HepG2 (cell line): ENCODE measurements at regions not wholly inside any gene's neighbourhood (a gene's known extent, or its start where the extent isn't known, plus 50 kb on each side); places are given as distances from the start of the nearest gene placed in this dataset.

Experiments used
- ATAC-seq: fragments of 200-7000 bp; cut with Tn5 transposase; 3 replicates; pipeline ENCODE4 v1.9.1; 2020; ENCODE audit warnings: mild to moderate bottlenecking, moderate library complexity
- BruUV-seq: library from RNA; stranded (reverse); fragments of 400-500 nt; replicated peaks from 2 replicates; lab custom pipeline; 2021; lab: Mats Ljungman, UMichigan
- CTCF ChIA-PET: fragments of 300-600 bp; formaldehyde crosslinking; extraction: SDS; loops from one replicate; lab custom pipeline; 2021; ENCODE audit warnings: low total read pairs, inconsistent platforms, low intra/inter-chr PET ratio; lab: Yijun Ruan, JAX
- POLR2A ChIA-PET: fragments of 350-600 bp; sonication (Branson Sonifier 250); formaldehyde crosslinking; loops from one replicate; lab custom pipeline; 2020; ENCODE audit warnings: antibody characterized with exemption, inconsistent platforms; lab: Yijun Ruan, JAX
- DNase-seq: peaks from one replicate; pipeline ENCODE4 v3.0.0-alpha.2; 2015; ENCODE audit warnings: low spot score
- FAIRE-seq: peaks from 3 replicates; lab custom pipeline; 2011; peaks lifted over from hg19 to GRCh38; lab: Jason Lieb, UNC
- H2AFZ ChIP-seq: one replicate; pipeline ENCODE4 v1.6.1; 2011; ENCODE audit warnings: low read length, inconsistent platforms
- H3K27ac ChIP-seq: fragments of 300-600 bp; 3 replicates; pipeline ENCODE4 v1.8.0; 2011; ENCODE audit warnings: mixed run types, mild to moderate bottlenecking, mixed read lengths, low read length, inconsistent platforms; ENCODE audit not compliant: insufficient read depth; ENCODE audit errors: extremely low read length
- H3K27me3 ChIP-seq, 2 experiments: fragments of 200-600 bp in 1 of 2; 2 replicates in 1 of 2; 3 replicates in 1 of 2; pipeline versions ENCODE4 v1.6.0 to v1.8.0; 2011; ENCODE audit warnings: low read length in 2 of 2, mild to moderate bottlenecking in 2 of 2, moderate library complexity in 2 of 2, inconsistent platforms in 1 of 2; ENCODE audit not compliant: insufficient read depth in 2 of 2, control insufficient read depth in 1 of 2
- H3K36me3 ChIP-seq, 2 experiments: fragments of 200-600 bp in 1 of 2; replicated peaks in 1 of 2; 2 replicates in 1 of 2; 3 replicates in 1 of 2; pipeline versions ENCODE4 v1.5.1 to v1.8.0; 2011; ENCODE audit warnings: low read length in 2 of 2, inconsistent platforms in 1 of 2; ENCODE audit not compliant: insufficient read depth in 2 of 2, control insufficient read depth in 1 of 2
- H3K4me1 ChIP-seq: 2 replicates; pipeline ENCODE4 v1.5.1; 2012; ENCODE audit warnings: low read length, inconsistent platforms; ENCODE audit not compliant: insufficient read depth
- H3K4me2 ChIP-seq: 2 replicates; pipeline ENCODE4 v1.6.0; 2011; ENCODE audit warnings: low read depth, low read length, inconsistent platforms
- H3K4me3 ChIP-seq, 3 experiments: fragments of 200-600 bp in 1 of 3; sonication (generic), shearing (Covaris generic) in 1 of 3; replicated peaks in 1 of 3; 2 replicates each; pipeline ENCODE4 v1.5.1; 2011 to 2016; ENCODE audit warnings: low read length in 3 of 3, inconsistent platforms in 2 of 3, low read depth in 2 of 3, mild to moderate bottlenecking in 2 of 3, control low read depth in 1 of 3, mixed read lengths in 1 of 3; ENCODE audit not compliant: insufficient read depth in 1 of 3
- H3K79me2 ChIP-seq: one replicate; pipeline ENCODE4 v1.6.1; 2011; ENCODE audit warnings: low read length, inconsistent platforms; ENCODE audit not compliant: insufficient read depth
- H3K9ac ChIP-seq: 2 replicates; pipeline ENCODE4 v1.6.0; 2011; ENCODE audit warnings: mild to moderate bottlenecking, low read depth, low read length, inconsistent platforms; ENCODE audit not compliant: insufficient read depth
- H3K9me3 ChIP-seq: 2 replicates; pipeline ENCODE4 v1.5.1; 2012; ENCODE audit warnings: mild to moderate bottlenecking, low read length
- H4K20me1 ChIP-seq: 2 replicates; pipeline ENCODE4 v1.6.0; 2011; ENCODE audit warnings: inconsistent platforms, mild to moderate bottlenecking, low read length, moderate library complexity; ENCODE audit not compliant: insufficient read depth
- AHR ChIP-seq: IDR thresholded peaks from 2 replicates; pipeline ENCODE4 v1.6.1; 2018; ENCODE audit warnings: missing genetic modification reagents, missing compliant biosample characterization
- BRCA1 ChIP-seq: sonication (generic); formaldehyde crosslinking; IDR thresholded peaks from 2 replicates; pipeline ENCODE4 v1.4.0; 2020; ENCODE audit warnings: missing genetic modification reagents
- ETV6 ChIP-seq: sonication (generic); formaldehyde crosslinking; conservative IDR thresholded peaks from 2 replicates; pipeline ENCODE4 v1.4.0; 2020; ENCODE audit warnings: missing genetic modification reagents
- FLYWCH1 ChIP-seq: sonication (generic); formaldehyde crosslinking; IDR thresholded peaks from 2 replicates; pipeline ENCODE4 v1.8.1; 2023; ENCODE audit warnings: mild to moderate bottlenecking, missing genetic modification reagents
- MBD4 ChIP-seq: IDR thresholded peaks from 2 replicates; pipeline ENCODE4 v1.6.1; 2012; ENCODE audit warnings: low read length, inconsistent platforms, borderline replicate concordance
- MYC ChIP-seq: sonication (generic); formaldehyde crosslinking; IDR thresholded peaks from 2 replicates; pipeline ENCODE4 v1.9.0; 2021; ENCODE audit warnings: missing genetic modification reagents, borderline replicate concordance
- NCOA1 ChIP-seq: sonication (generic); formaldehyde crosslinking; IDR thresholded peaks from 2 replicates; pipeline ENCODE4 v1.9.0; 2021; ENCODE audit warnings: missing genetic modification reagents
- RFXAP ChIP-seq: sonication (generic); formaldehyde crosslinking; IDR thresholded peaks from 2 replicates; pipeline ENCODE4 v1.4.0; 2020; ENCODE audit warnings: missing genetic modification reagents, borderline replicate concordance
- STAG1 ChIP-seq: sonication (generic); formaldehyde crosslinking; IDR thresholded peaks from 2 replicates; pipeline ENCODE4 v1.4.0; 2020; ENCODE audit warnings: missing genetic modification reagents
- ZFP36L2 ChIP-seq: sonication (generic); formaldehyde crosslinking; IDR thresholded peaks from 2 replicates; pipeline ENCODE4 v1.4.0; 2020; ENCODE audit warnings: missing genetic modification reagents
- ZNF280B ChIP-seq: sonication (generic); formaldehyde crosslinking; IDR thresholded peaks from 2 replicates; pipeline ENCODE4 v1.5.0; 2020; ENCODE audit warnings: missing genetic modification reagents, mild to moderate bottlenecking, borderline replicate concordance
- ZNF331 ChIP-seq: sonication (generic); formaldehyde crosslinking; IDR thresholded peaks from 2 replicates; pipeline ENCODE4 v1.4.0; 2020; ENCODE audit warnings: missing genetic modification reagents
- ZNF446 ChIP-seq: sonication (generic); formaldehyde crosslinking; IDR thresholded peaks from 2 replicates; pipeline ENCODE4 v1.5.0; 2020; ENCODE audit warnings: mild to moderate bottlenecking, missing genetic modification reagents
- WGBS: methylation state at CpG from one replicate; pipeline ENCODE4 v1.1.6; 2017; ENCODE audit warnings: low lambda C conversion rate; 5-methylcytosine and 5-hydroxymethylcytosine counted together
- in situ Hi-C: cut with HindIII; loops from 2 replicates; pipeline ENCODE4 v1.10.0; 2017; ENCODE audit warnings: low pct_unique_long_range_greater_than_20kb; ENCODE audit not compliant: extremely low pct_ligation_motif_present
- intact Hi-C: fragments of 100-400 bp; cut with micrococcal nuclease; formaldehyde crosslinking; loops from one replicate; pipeline ENCODE4 v1.10.0; 2022; ENCODE audit not compliant: unreplicated experiment
- TF ChIP-seq, protein P1 (sequence below): sonication (generic); formaldehyde crosslinking; IDR thresholded peaks from 2 replicates; pipeline ENCODE4 v1.4.0; 2020; ENCODE audit warnings: missing genetic modification reagents
- TF ChIP-seq, protein P2 (sequence below): sonication (generic); formaldehyde crosslinking; IDR thresholded peaks from 2 replicates; pipeline ENCODE4 v1.4.0; 2020; ENCODE audit warnings: low read depth, missing genetic modification reagents

- no TSS peak for BruUV-seq
- H3K79me2 ChIP-seq = no peaks in the 10 kb centered on the region
- H3K9me3 ChIP-seq = no peaks in the 10 kb centered on the region
- TF ChIP-seq BRCA1 (CRISPR knock-in tag) (no peak), RFXAP (CRISPR knock-in tag) (no peak), AHR (CRISPR knock-in tag) (no peak), ZNF446 (CRISPR knock-in tag) (no peak), STAG1 (CRISPR knock-in tag) (no peak), MBD4 (no peak), ETV6 (CRISPR knock-in tag) (no peak), ZFP36L2 (no peak), FLYWCH1 (no peak), MYC (CRISPR knock-in tag) (no peak), ZNF280B (CRISPR knock-in tag) (no peak), ZNF331 (no peak), NCOA1 (CRISPR knock-in tag) (no peak)
- TF ChIP-seq, protein P1, sequence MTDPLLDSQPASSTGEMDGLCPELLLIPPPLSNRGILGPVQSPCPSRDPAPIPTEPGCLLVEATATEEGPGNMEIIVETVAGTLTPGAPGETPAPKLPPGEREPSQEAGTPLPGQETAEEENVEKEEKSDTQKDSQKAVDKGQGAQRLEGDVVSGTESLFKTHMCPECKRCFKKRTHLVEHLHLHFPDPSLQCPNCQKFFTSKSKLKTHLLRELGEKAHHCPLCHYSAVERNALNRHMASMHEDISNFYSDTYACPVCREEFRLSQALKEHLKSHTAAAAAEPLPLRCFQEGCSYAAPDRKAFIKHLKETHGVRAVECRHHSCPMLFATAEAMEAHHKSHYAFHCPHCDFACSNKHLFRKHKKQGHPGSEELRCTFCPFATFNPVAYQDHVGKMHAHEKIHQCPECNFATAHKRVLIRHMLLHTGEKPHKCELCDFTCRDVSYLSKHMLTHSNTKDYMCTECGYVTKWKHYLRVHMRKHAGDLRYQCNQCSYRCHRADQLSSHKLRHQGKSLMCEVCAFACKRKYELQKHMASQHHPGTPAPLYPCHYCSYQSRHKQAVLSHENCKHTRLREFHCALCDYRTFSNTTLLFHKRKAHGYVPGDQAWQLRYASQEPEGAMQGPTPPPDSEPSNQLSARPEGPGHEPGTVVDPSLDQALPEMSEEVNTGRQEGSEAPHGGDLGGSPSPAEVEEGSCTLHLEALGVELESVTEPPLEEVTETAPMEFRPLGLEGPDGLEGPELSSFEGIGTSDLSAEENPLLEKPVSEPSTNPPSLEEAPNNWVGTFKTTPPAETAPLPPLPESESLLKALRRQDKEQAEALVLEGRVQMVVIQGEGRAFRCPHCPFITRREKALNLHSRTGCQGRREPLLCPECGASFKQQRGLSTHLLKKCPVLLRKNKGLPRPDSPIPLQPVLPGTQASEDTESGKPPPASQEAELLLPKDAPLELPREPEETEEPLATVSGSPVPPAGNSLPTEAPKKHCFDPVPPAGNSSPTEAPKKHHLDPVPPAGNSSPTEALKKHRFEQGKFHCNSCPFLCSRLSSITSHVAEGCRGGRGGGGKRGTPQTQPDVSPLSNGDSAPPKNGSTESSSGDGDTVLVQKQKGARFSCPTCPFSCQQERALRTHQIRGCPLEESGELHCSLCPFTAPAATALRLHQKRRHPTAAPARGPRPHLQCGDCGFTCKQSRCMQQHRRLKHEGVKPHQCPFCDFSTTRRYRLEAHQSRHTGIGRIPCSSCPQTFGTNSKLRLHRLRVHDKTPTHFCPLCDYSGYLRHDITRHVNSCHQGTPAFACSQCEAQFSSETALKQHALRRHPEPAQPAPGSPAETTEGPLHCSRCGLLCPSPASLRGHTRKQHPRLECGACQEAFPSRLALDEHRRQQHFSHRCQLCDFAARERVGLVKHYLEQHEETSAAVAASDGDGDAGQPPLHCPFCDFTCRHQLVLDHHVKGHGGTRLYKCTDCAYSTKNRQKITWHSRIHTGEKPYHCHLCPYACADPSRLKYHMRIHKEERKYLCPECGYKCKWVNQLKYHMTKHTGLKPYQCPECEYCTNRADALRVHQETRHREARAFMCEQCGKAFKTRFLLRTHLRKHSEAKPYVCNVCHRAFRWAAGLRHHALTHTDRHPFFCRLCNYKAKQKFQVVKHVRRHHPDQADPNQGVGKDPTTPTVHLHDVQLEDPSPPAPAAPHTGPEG (CRISPR knock-in tag) = no peak
- TF ChIP-seq, protein P2, sequence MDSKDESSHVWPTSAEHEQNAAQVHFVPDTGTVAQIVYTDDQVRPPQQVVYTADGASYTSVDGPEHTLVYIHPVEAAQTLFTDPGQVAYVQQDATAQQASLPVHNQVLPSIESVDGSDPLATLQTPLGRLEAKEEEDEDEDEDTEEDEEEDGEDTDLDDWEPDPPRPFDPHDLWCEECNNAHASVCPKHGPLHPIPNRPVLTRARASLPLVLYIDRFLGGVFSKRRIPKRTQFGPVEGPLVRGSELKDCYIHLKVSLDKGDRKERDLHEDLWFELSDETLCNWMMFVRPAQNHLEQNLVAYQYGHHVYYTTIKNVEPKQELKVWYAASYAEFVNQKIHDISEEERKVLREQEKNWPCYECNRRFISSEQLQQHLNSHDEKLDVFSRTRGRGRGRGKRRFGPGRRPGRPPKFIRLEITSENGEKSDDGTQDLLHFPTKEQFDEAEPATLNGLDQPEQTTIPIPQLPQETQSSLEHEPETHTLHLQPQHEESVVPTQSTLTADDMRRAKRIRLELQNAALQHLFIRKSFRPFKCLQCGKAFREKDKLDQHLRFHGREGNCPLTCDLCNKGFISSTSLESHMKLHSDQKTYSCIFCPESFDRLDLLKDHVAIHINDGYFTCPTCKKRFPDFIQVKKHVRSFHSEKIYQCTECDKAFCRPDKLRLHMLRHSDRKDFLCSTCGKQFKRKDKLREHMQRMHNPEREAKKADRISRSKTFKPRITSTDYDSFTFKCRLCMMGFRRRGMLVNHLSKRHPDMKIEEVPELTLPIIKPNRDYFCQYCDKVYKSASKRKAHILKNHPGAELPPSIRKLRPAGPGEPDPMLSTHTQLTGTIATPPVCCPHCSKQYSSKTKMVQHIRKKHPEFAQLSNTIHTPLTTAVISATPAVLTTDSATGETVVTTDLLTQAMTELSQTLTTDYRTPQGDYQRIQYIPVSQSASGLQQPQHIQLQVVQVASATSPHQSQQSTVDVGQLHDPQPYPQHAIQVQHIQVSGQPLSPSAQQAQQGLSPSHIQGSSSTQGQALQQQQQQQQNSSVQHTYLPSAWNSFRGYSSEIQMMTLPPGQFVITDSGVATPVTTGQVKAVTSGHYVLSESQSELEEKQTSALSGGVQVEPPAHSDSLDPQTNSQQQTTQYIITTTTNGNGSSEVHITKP (CRISPR knock-in tag) = no peak
- WGBS = 95% methylated on average over 5 of the region's 5 CpGs
- H4K20me1 ChIP-seq = no peaks in the 10 kb centered on the region
- no peaks in the 10 kb centered on the region for H3K27me3 ChIP-seq
- in situ Hi-C loops = no loop called here
- ChIA-PET CTCF (no interaction called here), POLR2A (no interaction called here)
- DNase-seq (no peak), FAIRE-seq (no peak), ATAC-seq (no peak)
- no peak overlapping the region for H3K9ac ChIP-seq
- no peaks in the 10 kb centered on the region for H3K4me1 ChIP-seq
- intact Hi-C loops = no loop called here
- no peak overlapping the region for H2AFZ ChIP-seq
- H3K4me3 ChIP-seq = no peak overlapping the region
- H3K4me2 ChIP-seq = no peak overlapping the region
- H3K36me3 ChIP-seq = peaks cover 2 to 3% of the 10 kb centered on the region in 2 experiments; a peak in 2 of 5 replicates
- no peak overlapping the region for H3K27ac ChIP-seq
Measured at GRCh38 chrY:7320751-7321150, 409.2 kb upstream of the AMELY start.
